Motor neuron (in vitro differentiated cells): ENCODE measurements at regions not wholly inside any gene's neighbourhood (a gene's known extent, or its start where the extent isn't known, plus 50 kb on each side); places are given as distances from the start of the nearest gene placed in this dataset.
A peak's percentile ranks its signal among the peaks of the same experiment; 100 is the strongest.
"Not testable (repeated sequence)": the region's sequence is repeated elsewhere in the genome, so short reads cannot be mapped to it uniquely, and the experiment has no call there.

Experiments
- ATAC-seq, 8 experiments: fragments of 200-7000 bp; cut with Tn5 transposase; replicated peaks in 6 of 8; 2 replicates each; pipeline ENCODE4 v1.8.0; 2021; ENCODE audit warnings: mild to moderate bottlenecking in 8 of 8, moderate library complexity in 8 of 8
- H3K27ac ChIP-seq, 2 donors: fragments of 250-450 bp; sonication (Bioruptor Pico); 2 replicates each; pipeline ENCODE4 v1.9.0; 2021; ENCODE audit warnings: antibody characterized with exemption in 2 of 2, mild to moderate bottlenecking in 2 of 2, moderate library complexity in 1 of 2
- H3K4me1 ChIP-seq, 2 donors: fragments of 250-450 bp; sonication (Bioruptor Pico); replicated peaks in 1 of 2; 2 replicates each; pipeline ENCODE4 v1.6.1; 2021; ENCODE audit warnings: antibody characterized with exemption in 2 of 2, mild to moderate bottlenecking in 2 of 2, moderate library complexity in 1 of 2
- H3K4me3 ChIP-seq, 5 donors: fragments of 250-450 bp; sonication (Bioruptor Pico); 2 replicates each; pipeline ENCODE4 v1.9.0; 2021; ENCODE audit warnings: antibody characterized with exemption in 5 of 5, mild to moderate bottlenecking in 5 of 5, moderate library complexity in 4 of 5
- WGBS, 10 experiments: fragments of 450-650 bp; shearing (Covaris generic); methylation state at CpG; one replicate each; pipeline ENCODE4 v1.0.0; 2022; 5-methylcytosine and 5-hydroxymethylcytosine counted together
- in situ Hi-C, 9 experiments: fragments of 400-800 bp; cut with MboI; loops; one replicate each; pipeline ENCODE4 v1.15.0; 2021; ENCODE audit warnings: low sequenced_read_pairs in 9 of 9, low pct_unique_long_range_greater_than_20kb in 2 of 9; ENCODE audit not compliant: unreplicated experiment in 9 of 9

DNA sequence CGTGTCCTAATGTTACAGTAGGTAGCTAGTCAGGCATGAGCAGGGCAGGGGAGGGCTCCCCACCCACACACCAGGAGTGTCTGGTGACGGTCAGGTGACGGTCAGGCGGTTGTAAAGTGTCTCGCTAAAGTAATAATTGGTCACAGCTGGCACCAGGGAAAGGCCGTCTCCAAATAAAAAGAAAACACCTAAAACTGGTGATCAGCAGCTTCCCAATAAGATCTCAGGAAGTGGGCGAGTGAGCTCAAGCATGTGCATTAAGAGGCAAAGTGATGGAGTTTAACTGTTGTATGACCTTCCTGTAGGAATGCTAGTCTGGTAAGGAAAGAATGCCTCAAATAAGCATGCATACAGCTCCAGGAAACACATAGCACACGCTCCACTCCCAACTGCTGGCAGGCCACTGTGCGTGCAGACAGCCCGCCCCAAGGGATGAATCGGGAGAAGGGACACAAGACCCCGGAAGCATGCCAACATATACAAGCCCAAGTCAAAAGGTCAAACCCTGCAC, 177.1 kb downstream of the RNF144A start:
- Histone ChIP-seq H3K4me3 (no peak overlapping the region), H3K4me1 (peaks cover 0 to 4% of the 10 kb centered on the region in 2 donors), H3K27ac (no peak overlapping the region)
- WGBS, 10 experiments = 7 to 95% (median 75%) methylated on average over 2 to 9 of the region's 12 CpGs; no CpG with 5 or more reads in 4 of the 10 experiments
- in situ Hi-C loops = loop anchor here in 2 of 9 experiments (10.0 kb wide), 1 partner anchor 1591 kb away; the partner anchor contains the start of gene ID2 (in 2 of the 2)
- peak in 3 of 8 experiments; percentile 24 to 86 (median 27) for ATAC-seq

- H3K4me1 ChIP-seq = peaks cover 0 to 4% of the 10 kb centered on the region in 2 donors
- no peak overlapping the region for H3K27ac ChIP-seq
- no peak overlapping the region for H3K4me3 ChIP-seq
- 0 to 80% (median 65%) methylated on average over 1 to 8 of the region's 20 CpGs; no CpG with 5 or more reads in 4 of the 10 experiments for WGBS, 10 experiments
- in situ Hi-C loops = loop anchor here in 2 of 9 experiments (10.0 kb wide), 1 partner anchor 1588 kb away; the partner anchor contains the start of gene ID2 (in 2 of the 2)
- peak in 5 of 8 experiments; percentile 16 to 24 (median 20) for ATAC-seq
These were observed 179.6 kb downstream of the RNF144A start for GRCh38 chr2:7096726-7097352.

DNA sequence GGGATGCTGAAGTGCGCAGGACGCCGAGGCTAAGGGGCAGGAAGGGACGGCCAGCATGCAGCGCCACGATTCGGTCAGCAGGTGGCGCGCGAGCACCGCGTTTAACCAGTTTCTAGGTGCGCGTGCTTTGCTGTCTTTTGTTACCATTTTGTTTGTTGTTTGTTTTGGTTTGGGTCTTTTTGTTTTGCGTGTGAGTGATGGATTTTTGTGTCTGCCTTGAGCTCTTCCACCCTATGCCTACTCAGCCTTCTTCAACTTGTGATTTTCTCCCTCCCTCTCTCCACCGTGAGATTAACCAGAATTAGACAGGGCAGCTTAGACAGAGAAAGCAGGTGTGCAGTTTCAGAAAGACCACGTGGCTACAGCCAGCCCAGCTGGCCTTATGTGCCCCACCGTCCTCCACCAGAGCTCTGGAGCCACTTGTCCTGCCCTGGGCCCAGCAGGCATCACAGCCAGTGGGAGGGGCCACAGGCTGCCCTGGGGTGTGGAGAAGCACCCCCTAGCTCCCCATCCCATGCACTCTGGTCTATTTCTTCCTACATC, 180.2 kb downstream of the RNF144A start:
- H3K4me3 ChIP-seq = peak overlapping the region in 1 of 5 donors; percentile 10
- WGBS, 10 experiments = 0 to 11% (median 1%) methylated on average over 1 to 9 of the region's 18 CpGs; no CpG with 5 or more reads in 2 of the 10 experiments
- in situ Hi-C loops = loop anchor here in 2 of 9 experiments (10.0 kb wide), 1 partner anchor 1587 kb away; the partner anchor contains the start of gene ID2 (in 2 of the 2)
- peaks cover 0 to 4% of the 10 kb centered on the region in 2 donors for H3K4me1 ChIP-seq
- no peak overlapping the region for H3K27ac ChIP-seq
- peak; percentile 85 to 97 (median 95) for ATAC-seq

DNA sequence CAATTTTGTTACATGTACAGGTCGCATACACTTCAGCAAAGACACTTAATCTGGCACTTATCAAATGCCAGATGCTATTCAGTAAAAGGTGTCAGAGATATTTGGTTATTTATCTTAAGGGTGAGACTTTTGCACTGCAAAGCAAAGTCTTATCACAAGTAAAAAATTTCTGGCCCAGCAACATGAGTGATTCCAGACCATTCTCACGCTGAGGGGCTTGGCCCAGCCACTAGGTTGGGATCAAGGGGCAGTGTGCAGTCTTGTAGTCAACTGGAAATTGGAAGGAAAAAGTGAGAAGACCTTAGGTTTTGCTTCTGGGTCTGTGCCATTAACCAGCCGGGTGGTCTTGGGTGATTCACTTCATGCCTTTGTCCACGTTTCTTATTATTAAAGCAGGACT, 181.6 kb downstream of the RNF144A start:
- ATAC-seq = no peak
- in situ Hi-C loops = loop anchor here in 2 of 9 experiments (10.0 kb wide), 1 partner anchor 1586 kb away; the partner anchor contains the start of gene ID2 (in 2 of the 2)
- Histone ChIP-seq H3K4me1 (peaks cover 6 to 9% of the 10 kb centered on the region in 2 donors), H3K27ac (no peak overlapping the region), H3K4me3 (no peak overlapping the region)
- WGBS, 10 experiments = 33 to 94% (median 70%) methylated on average over 1 to 4 of the region's 4 CpGs

DNA sequence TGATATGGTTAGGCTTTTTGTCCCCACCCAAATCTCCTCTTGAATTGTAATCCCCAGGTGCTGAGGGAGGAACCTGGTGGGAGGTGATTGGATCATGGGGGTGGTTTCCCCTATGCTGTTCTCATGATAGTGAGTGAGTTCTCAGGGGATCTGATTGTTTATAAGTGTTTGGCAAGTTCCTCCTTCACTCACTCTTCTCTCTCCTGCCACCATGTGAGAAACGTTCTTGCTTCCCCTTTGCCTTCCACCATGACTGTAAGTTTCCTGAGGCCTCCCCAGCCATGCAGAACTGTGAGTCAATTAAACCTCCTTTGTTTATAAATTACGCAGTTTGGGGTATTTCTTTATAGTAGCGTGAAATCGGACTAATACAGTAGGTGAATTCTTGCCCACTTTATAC, 182.5 kb downstream of the RNF144A start:
- in situ Hi-C loops = loop anchor here in 5 of 9 experiments (10.0 to 25.0 kb wide), 2 partner anchors 1585 to 1588 kb away; partner anchors contain the start of gene ID2 (in 5 of the 5)
- not testable (repeated sequence) for H3K4me1 ChIP-seq, ATAC-seq, H3K4me3 ChIP-seq, H3K27ac ChIP-seq
- WGBS, 10 experiments = 38 to 100% (median 85%) methylated on average over 1 to 4 of the region's 4 CpGs

DNA sequence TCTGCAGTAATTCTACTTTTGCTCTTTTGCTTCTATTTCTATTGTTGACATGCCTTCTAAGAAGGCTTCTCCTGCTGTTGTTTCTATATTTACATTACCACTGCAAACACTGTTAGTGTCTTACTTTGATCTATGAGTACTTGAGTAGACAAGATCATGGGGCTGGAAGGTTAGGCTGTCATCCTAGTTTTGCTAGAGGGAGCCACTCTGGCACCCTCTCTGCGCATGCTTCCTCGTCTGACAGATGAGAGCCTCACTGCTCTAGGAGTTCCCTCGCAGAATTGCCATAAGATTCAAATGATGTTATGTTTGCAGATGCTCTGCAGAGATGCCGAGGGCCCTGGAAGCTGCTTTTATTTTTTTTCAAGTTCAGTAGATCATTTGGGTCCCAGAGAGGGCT, 185.6 kb downstream of the RNF144A start:
- Histone ChIP-seq H3K4me1 (peaks cover 6% of the 10 kb centered on the region in 2 donors), H3K4me3 (no peak overlapping the region), H3K27ac (no peak overlapping the region)
- ATAC-seq = peak in 5 of 8 experiments; percentile 52 to 98 (median 80)
- 60 to 100% (median 80%) methylated on average over 1 to 4 of the region's 4 CpGs; no CpG with 5 or more reads in 2 of the 10 experiments for WGBS, 10 experiments
- in situ Hi-C loops = loop anchor here in 3 of 9 experiments (25.0 kb wide), 1 partner anchor 1584 kb away; the partner anchor contains the start of gene ID2 (in 3 of the 3)

DNA sequence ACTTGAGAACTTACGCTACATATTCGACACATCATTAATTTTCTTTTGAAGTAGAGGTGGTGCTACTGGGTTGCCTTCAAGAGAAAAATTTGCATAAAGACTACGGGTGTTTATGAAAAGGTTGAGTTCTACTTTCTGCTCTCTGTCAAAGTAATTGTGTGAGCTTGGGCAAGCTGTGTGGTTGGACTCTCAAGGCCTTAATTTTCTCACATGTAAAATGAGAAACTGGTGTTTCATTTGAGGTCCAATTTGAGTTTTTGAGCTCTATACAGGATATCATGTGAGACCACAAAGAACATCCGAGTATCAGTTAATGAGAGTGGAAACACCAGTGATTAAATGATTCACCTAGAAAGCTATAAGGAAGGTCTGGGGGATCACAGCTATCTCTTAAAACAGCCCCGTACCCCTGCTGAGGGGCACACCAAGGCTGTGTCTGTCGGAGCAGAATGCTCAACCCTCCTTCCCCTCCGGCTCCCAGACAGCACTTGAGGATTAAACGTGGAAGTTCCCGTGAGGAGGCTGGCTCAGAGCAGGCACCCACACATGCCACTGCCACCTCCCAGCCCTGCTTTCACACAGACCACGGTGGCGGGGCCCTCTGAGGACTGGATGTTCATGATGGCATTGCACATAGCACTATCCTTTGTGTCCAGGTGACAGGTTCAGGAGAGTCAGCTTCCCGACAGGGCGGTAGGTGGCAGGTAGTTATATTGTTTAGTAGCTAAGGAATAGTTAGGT, 191.8 kb downstream of the RNF144A start:
- peaks cover 7 to 8% of the 10 kb centered on the region in 2 donors for H3K4me1 ChIP-seq
- ATAC-seq = peak in 3 of 8 experiments; percentile 11 to 36 (median 19)
- in situ Hi-C loops = loop anchor here in 3 of 9 experiments (25.0 kb wide), 1 partner anchor 1578 kb away; the partner anchor contains the start of gene ID2 (in 3 of the 3)
- WGBS, 10 experiments = 0 to 100% (median 89%) methylated on average over 1 to 7 of the region's 13 CpGs; no CpG with 5 or more reads in 2 of the 10 experiments
- no peak overlapping the region for H3K27ac ChIP-seq
- H3K4me3 ChIP-seq = no peak overlapping the region

GRCh38 chr2:7109533-7109885, 192.3 kb downstream of the RNF144A start:
- Histone ChIP-seq H3K4me3 (no peak overlapping the region), H3K27ac (peak overlapping the region; percentile 15 to 44), H3K4me1 (peaks cover 7 to 8% of the 10 kb centered on the region in 2 donors)
- ATAC-seq = peak in 5 of 8 experiments; percentile 22 to 56 (median 46)
- in situ Hi-C loops = loop anchor here in 3 of 9 experiments (25.0 kb wide), 1 partner anchor 1578 kb away; the partner anchor contains the start of gene ID2 (in 3 of the 3)
- 50 to 86% (median 71%) methylated on average over 1 to 2 of the region's 6 CpGs; no CpG with 5 or more reads in 7 of the 10 experiments for WGBS, 10 experiments

DNA sequence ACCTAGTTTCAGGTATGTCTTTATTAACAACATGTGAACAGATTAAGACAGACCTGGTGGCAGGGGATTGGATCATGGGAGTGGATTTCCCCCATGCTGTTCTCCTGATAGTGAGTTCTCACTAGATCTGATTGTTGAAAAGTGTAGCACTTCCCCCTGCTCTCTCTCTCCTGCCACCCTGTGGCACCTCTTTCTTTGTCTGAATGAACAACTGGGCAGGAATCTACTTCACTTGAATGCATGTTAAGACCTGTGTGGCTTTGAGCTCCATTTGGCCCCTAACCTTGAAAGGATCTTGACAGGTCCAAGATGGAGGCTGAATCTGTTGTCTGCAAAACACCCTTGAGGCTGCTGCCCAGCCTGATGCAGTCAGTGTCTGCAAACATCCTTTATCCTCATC, 194.4 kb downstream of the RNF144A start:
- Histone ChIP-seq H3K4me3 (no peak overlapping the region), H3K4me1 (peaks cover 7 to 8% of the 10 kb centered on the region in 2 donors), H3K27ac (no peak overlapping the region)
- peak in 1 of 8 experiments; percentile 30 for ATAC-seq
- in situ Hi-C loops = loop anchor here in 3 of 9 experiments (25.0 kb wide), 1 partner anchor 1576 kb away; the partner anchor contains the start of gene ID2 (in 3 of the 3)

DNA sequence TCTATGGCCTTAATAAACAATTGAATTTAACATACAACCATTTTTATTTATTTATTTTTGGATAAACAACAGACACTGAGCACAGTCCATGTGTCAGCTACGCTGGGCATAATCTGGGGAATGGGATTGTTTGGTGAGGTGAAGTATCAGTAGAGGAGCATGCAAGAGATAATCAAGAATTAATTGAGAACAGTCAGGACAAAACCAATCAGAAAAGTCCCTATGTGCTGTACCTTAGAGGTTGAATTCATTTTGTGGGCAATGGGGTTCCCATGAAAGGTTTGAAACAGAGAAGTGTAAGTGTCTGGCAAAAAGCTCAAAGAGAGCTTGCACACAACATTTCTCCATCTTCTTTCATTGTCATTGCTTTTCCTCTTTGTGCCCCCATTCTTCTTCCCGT, 198.2 kb downstream of the RNF144A start:
- no peak for ATAC-seq
- peaks cover 0 to 3% of the 10 kb centered on the region in 2 donors for H3K4me1 ChIP-seq
- 0 to 100% (median 61%) methylated on average over 1 to 2 of the region's 2 CpGs for WGBS, 10 experiments
- no peak overlapping the region for H3K27ac ChIP-seq
- no peak overlapping the region for H3K4me3 ChIP-seq
- in situ Hi-C loops = loop anchor here in 3 of 9 experiments (25.0 kb wide), 1 partner anchor 1572 kb away; the partner anchor contains the start of gene ID2 (in 3 of the 3)

- H3K4me1 ChIP-seq = peaks cover 0 to 3% of the 10 kb centered on the region in 2 donors
- in situ Hi-C loops = loop anchor here in 3 of 9 experiments (25.0 kb wide), 1 partner anchor 1571 kb away; the partner anchor contains the start of gene ID2 (in 3 of the 3)
- ATAC-seq = no peak
- H3K4me3 ChIP-seq = no peak overlapping the region
- H3K27ac ChIP-seq = no peak overlapping the region
- 6 to 97% (median 89%) methylated on average over 1 to 4 of the region's 4 CpGs for WGBS, 10 experiments
These were observed 198.7 kb downstream of the RNF144A start for GRCh38 chr2:7115906-7116305.

- 37 to 100% (median 83%) methylated on average over 1 to 2 of the region's 2 CpGs; no CpG with 5 or more reads in 5 of the 10 experiments for WGBS, 10 experiments
These were observed 199.3 kb downstream of the RNF144A start for GRCh38 chr2:7116511-7116910.

More at GRCh38 chr2:7116511-7116910, 199.3 kb downstream of the RNF144A start:
- in situ Hi-C loops = loop anchor here in 3 of 9 experiments (25.0 kb wide), 1 partner anchor 1571 kb away; the partner anchor contains the start of gene ID2 (in 3 of the 3)
- Histone ChIP-seq H3K4me3 (no peak overlapping the region), H3K27ac (no peak overlapping the region), H3K4me1 (peaks cover 0 to 3% of the 10 kb centered on the region in 2 donors)
- no peak for ATAC-seq
